ENCODE measurements at regions not wholly inside any gene's neighbourhood (a gene's known extent, or its start where the extent isn't known, plus 50 kb on each side); places are given as distances from the start of the nearest gene placed in this dataset.
A peak's percentile ranks its signal among the peaks of the same experiment; 100 is the strongest.

- Histone ChIP-seq H3K27me3 (ENCODE audit: insufficient read depth, poor library complexity, severe bottlenecking) (no peaks in the 10 kb centered on the region), H3K27ac (replicated peaks) (no peak overlapping the region), H3K4me3 (replicated peaks; ENCODE audit: insufficient read depth, low read length) (no peak overlapping the region)
- TF ChIP-seq GABPA (IDR thresholded peaks at IDR 0.05; ENCODE audit: low read depth) (no peak), POLR2AphosphoS5 (IDR thresholded peaks at IDR 0.05; ENCODE audit: low read depth) (no peak), SPI1 (IDR thresholded peaks at IDR 0.05; ENCODE audit: borderline replicate concordance, low read depth) (no peak), CTCF (IDR thresholded peaks at IDR 0.05; ENCODE audit: insufficient read depth, low read length) (no peak), REST (IDR thresholded peaks at IDR 0.05; ENCODE audit: insufficient replicate concordance, low read depth) (no peak)
- no peak for DNase-seq (ENCODE audit: low read depth in 1 of 2, low spot score in 1 of 2)
Measured at GRCh38 chr14:22088614-22089342, 415.2 kb upstream of the OR4E1 start.

- H3K27me3 ChIP-seq (ENCODE audit: insufficient read depth, poor library complexity, severe bottlenecking): no peaks in the 10 kb centered on the region
- TF ChIP-seq POLR2AphosphoS5 (IDR thresholded peaks at IDR 0.05; ENCODE audit: low read depth) (no peak), REST (IDR thresholded peaks at IDR 0.05; ENCODE audit: insufficient replicate concordance, low read depth) (no peak), GABPA (IDR thresholded peaks at IDR 0.05; ENCODE audit: low read depth) (no peak), CTCF (IDR thresholded peaks at IDR 0.05; ENCODE audit: insufficient read depth, low read length) (no peak), SPI1 (IDR thresholded peaks at IDR 0.05; ENCODE audit: borderline replicate concordance, low read depth) (no peak)
Measured at GRCh38 chr14:22086131-22086530, 412.5 kb upstream of the OR4E1 start.

GRCh38 chr14:22084393-22085281 is 411.0 kb upstream of the OR4E1 start:
- no peak for TF ChIP-seq SPI1 (IDR thresholded peaks at IDR 0.05; ENCODE audit: borderline replicate concordance, low read depth)
- TF ChIP-seq POLR2AphosphoS5 (IDR thresholded peaks at IDR 0.05; ENCODE audit: low read depth): no peak
- TF ChIP-seq CTCF (IDR thresholded peaks at IDR 0.05; ENCODE audit: insufficient read depth, low read length): peak; percentile 39
- no peak overlapping the region for H3K27ac ChIP-seq (replicated peaks)
- H3K4me3 ChIP-seq (replicated peaks; ENCODE audit: insufficient read depth, low read length): no peak overlapping the region
- H3K27me3 ChIP-seq (ENCODE audit: insufficient read depth, poor library complexity, severe bottlenecking): no peaks in the 10 kb centered on the region
- DNase-seq (ENCODE audit: low read depth in 1 of 2, low spot score in 1 of 2): peak in 1 of 2 experiments; percentile 39

More at GRCh38 chr14:22086131-22086530, 412.5 kb upstream of the OR4E1 start:
- no peak for DNase-seq (ENCODE audit: low read depth in 1 of 2, low spot score in 1 of 2)
- Histone ChIP-seq H3K27ac (replicated peaks) (no peak overlapping the region), H3K4me3 (replicated peaks; ENCODE audit: insufficient read depth, low read length) (no peak overlapping the region)
